Endothelial cell of umbilical vein (primary cell): ENCODE measurements at regions not wholly inside any gene's neighbourhood (a gene's known extent, or its start where the extent isn't known, plus 50 kb on each side); places are given as distances from the start of the nearest gene placed in this dataset.

ENCODE experiments used
- BruUV-seq: library from RNA; stranded (reverse); fragments of 400-500 nt; replicated peaks from 2 replicates; lab custom pipeline; 2021; lab: Mats Ljungman, UMichigan
- CTCF ChIA-PET: fragments of 300-600, 350-600 bp; sonication (Branson Sonifier 250); formaldehyde crosslinking; loops from one replicate; lab custom pipeline; 2021; ENCODE audit warnings: antibody characterized with exemption, inconsistent platforms; lab: Charles Lee
- POLR2A ChIA-PET: fragments of 300-600, 350-600 bp; sonication (Branson Sonifier 250); formaldehyde crosslinking; loops from one replicate; lab custom pipeline; 2021; ENCODE audit warnings: antibody characterized with exemption, inconsistent platforms; lab: Charles Lee
- DNase-seq: peaks from one replicate; pipeline ENCODE4 v3.0.0-alpha.2; 2011; ENCODE audit warnings: low read depth, low spot score
- FAIRE-seq: peaks from 2 replicates; lab custom pipeline; 2011; peaks lifted over from hg19 to GRCh38; lab: Jason Lieb, UNC
- H2AFZ ChIP-seq: 2 replicates; pipeline ENCODE4 v1.6.0; 2012; ENCODE audit warnings: low read depth, low read length, control low read depth, inconsistent platforms
- H3K27ac ChIP-seq: 2 replicates; pipeline ENCODE4 v1.5.1; 2011; ENCODE audit warnings: low read depth, mild to moderate bottlenecking, control low read depth, low read length, moderate library complexity; ENCODE audit not compliant: insufficient read depth
- H3K27me3 ChIP-seq, 2 experiments: 2 replicates each; pipeline versions ENCODE4 v1.6.0 to v1.6.1; 2011; ENCODE audit warnings: low read length in 2 of 2, mixed read lengths in 1 of 2; ENCODE audit not compliant: control insufficient read depth in 2 of 2, insufficient read depth in 2 of 2
- H3K36me3 ChIP-seq, 2 experiments: 2 replicates in 1 of 2; 3 replicates in 1 of 2; pipeline ENCODE4 v1.5.1; 2011; ENCODE audit warnings: low read length in 2 of 2, mild to moderate bottlenecking in 1 of 2, moderate library complexity in 1 of 2; ENCODE audit not compliant: control insufficient read depth in 2 of 2, insufficient read depth in 2 of 2; ENCODE audit errors: extremely low read depth in 1 of 2
- H3K4me1 ChIP-seq: 3 replicates; pipeline ENCODE4 v1.5.1; 2011; ENCODE audit warnings: mild to moderate bottlenecking, low read length; ENCODE audit not compliant: control insufficient read depth, insufficient read depth; ENCODE audit errors: extremely low read depth
- H3K4me2 ChIP-seq: 2 replicates; pipeline ENCODE4 v1.6.1; 2011; ENCODE audit warnings: low read length, control low read depth, mixed read lengths; ENCODE audit not compliant: insufficient read depth
- H3K4me3 ChIP-seq, 3 experiments: fragments of 200-600 bp in 1 of 3; sonication (generic), shearing (Covaris generic) in 1 of 3; replicated peaks in 1 of 3; 2 replicates each; pipeline ENCODE4 v1.5.1; 2011 to 2016; ENCODE audit warnings: control low read depth in 3 of 3, low read length in 3 of 3, mild to moderate bottlenecking in 2 of 3, inconsistent platforms in 1 of 3, low read depth in 1 of 3, moderate library complexity in 1 of 3; ENCODE audit not compliant: insufficient read depth in 1 of 3
- H3K79me2 ChIP-seq: 2 replicates; pipeline ENCODE4 v1.6.0; 2012; ENCODE audit warnings: low read length, inconsistent platforms; ENCODE audit not compliant: control insufficient read depth, insufficient read depth
- H3K9ac ChIP-seq: replicated peaks from 2 replicates; pipeline ENCODE3; 2011; ENCODE audit warnings: low read length, control low read depth; ENCODE audit not compliant: insufficient read depth; ENCODE audit errors: extremely low read depth
- H3K9me1 ChIP-seq: replicated peaks from 3 replicates; pipeline ENCODE4 v1.6.0; 2011; ENCODE audit warnings: mild to moderate bottlenecking, low read length; ENCODE audit not compliant: control insufficient read depth, insufficient read depth; ENCODE audit errors: extremely low read depth
- H3K9me3 ChIP-seq: replicated peaks from 2 replicates; pipeline ENCODE4 v1.5.1; 2012; ENCODE audit warnings: low read length, inconsistent platforms; ENCODE audit not compliant: control insufficient read depth, insufficient read depth
- H4K20me1 ChIP-seq: replicated peaks from 2 replicates; pipeline ENCODE3; 2011; ENCODE audit warnings: mild to moderate bottlenecking, low read length; ENCODE audit not compliant: control insufficient read depth, insufficient read depth; ENCODE audit errors: extremely low read depth
- EZH2 ChIP-seq: IDR thresholded peaks from 2 replicates; pipeline ENCODE4 v1.6.1; 2012; ENCODE audit warnings: borderline replicate concordance, low read depth, mild to moderate bottlenecking, moderate library complexity, low read length, inconsistent platforms; ENCODE audit not compliant: severe bottlenecking
- FOS ChIP-seq: IDR thresholded peaks from 2 replicates; pipeline ENCODE4 v1.6.1; 2011; ENCODE audit warnings: mild to moderate bottlenecking, low read length, moderate library complexity, borderline replicate concordance; ENCODE audit not compliant: insufficient read depth
- GATA2 ChIP-seq: IDR thresholded peaks from 2 replicates; pipeline ENCODE4 v1.7.0; 2011; ENCODE audit warnings: low read depth, mild to moderate bottlenecking, moderate library complexity, mixed read lengths, low read length; ENCODE audit not compliant: insufficient read length, insufficient read depth
- JUN ChIP-seq: IDR thresholded peaks from 2 replicates; pipeline ENCODE4 v1.6.1; 2011; ENCODE audit warnings: borderline replicate concordance, low read depth; ENCODE audit not compliant: insufficient read length, insufficient read depth
- MYC ChIP-seq: IDR thresholded peaks from one replicate; pipeline ENCODE4 v1.6.1; 2011; ENCODE audit warnings: mild to moderate bottlenecking, low read depth, low read length
- POLR2A ChIP-seq: IDR thresholded peaks from 2 replicates; pipeline ENCODE4 v1.6.1; 2012; ENCODE audit warnings: low read depth, mild to moderate bottlenecking, control low read depth, low read length
- POLR2AphosphoS5 ChIP-seq: IDR thresholded peaks from 2 replicates; pipeline ENCODE4 v1.6.1; 2012; ENCODE audit warnings: low read depth, mild to moderate bottlenecking, control low read depth, low read length, moderate library complexity; ENCODE audit not compliant: insufficient read depth
- dilution Hi-C: fragments of 300-500 bp; cut with MboI; formaldehyde crosslinking; loops from one replicate; pipeline ENCODE4 v1.15.0; 2019; ENCODE audit warnings: low sequenced_read_pairs; ENCODE audit not compliant: extremely low pct_ligation_motif_present
- intact Hi-C: fragments of 100-400 bp; cut with micrococcal nuclease; formaldehyde crosslinking; loops from one replicate; pipeline ENCODE4 v1.10.0; 2022
- TF ChIP-seq, protein P1 (sequence below), 2 donors: IDR thresholded peaks; 1 replicate in 1 of 2; 2 replicates in 1 of 2; pipeline ENCODE4 v1.5.1; 2011; ENCODE audit warnings: low read length in 2 of 2, mild to moderate bottlenecking in 2 of 2, moderate library complexity in 2 of 2, control low read depth in 1 of 2, inconsistent platforms in 1 of 2, low read depth in 1 of 2; ENCODE audit not compliant: insufficient read depth in 1 of 2; ENCODE audit errors: extremely low read depth in 1 of 2
- TF ChIP-seq, protein P2 (sequence below): IDR thresholded peaks from 2 replicates; pipeline ENCODE4 v1.6.1; 2011; ENCODE audit not compliant: insufficient read depth, insufficient read length

DNA sequence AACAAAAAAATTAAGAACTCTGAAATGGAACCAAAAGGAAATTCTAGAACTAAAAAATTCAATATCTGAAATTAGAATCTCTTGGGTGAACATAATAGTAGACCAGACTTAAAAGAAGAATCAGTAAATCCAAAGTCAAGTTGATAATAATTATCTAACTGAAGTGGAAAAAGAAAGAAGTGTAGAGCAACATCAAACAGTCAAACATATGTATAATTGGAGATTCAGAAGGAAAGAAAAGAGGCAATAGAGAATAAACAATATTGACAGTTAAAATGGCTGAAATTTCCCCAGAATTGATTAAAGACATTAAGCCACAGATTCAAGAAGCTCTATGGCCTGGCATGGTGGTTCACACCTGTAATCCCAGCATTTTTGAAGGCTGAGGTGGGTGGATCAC, 383.6 kb downstream of the PREX1 start:
- DNase-seq (no peak), FAIRE-seq (no peak)
- Histone ChIP-seq H3K27ac (no peak overlapping the region), H3K9me3 (no peaks in the 10 kb centered on the region), H3K27me3 (no peaks in the 10 kb centered on the region), H4K20me1 (no peaks in the 10 kb centered on the region), H3K4me1 (no peaks in the 10 kb centered on the region), H2AFZ (no peak overlapping the region), H3K79me2 (no peaks in the 10 kb centered on the region), H3K9me1 (no peaks in the 10 kb centered on the region), H3K9ac (no peak overlapping the region), H3K4me3 (no peak overlapping the region), H3K36me3 (no peaks in the 10 kb centered on the region), H3K4me2 (no peak overlapping the region)
- dilution Hi-C loops (no loop called here), intact Hi-C loops (no loop called here)
- ChIA-PET CTCF (no interaction called here), POLR2A (no interaction called here)
- TF ChIP-seq, protein P1, sequence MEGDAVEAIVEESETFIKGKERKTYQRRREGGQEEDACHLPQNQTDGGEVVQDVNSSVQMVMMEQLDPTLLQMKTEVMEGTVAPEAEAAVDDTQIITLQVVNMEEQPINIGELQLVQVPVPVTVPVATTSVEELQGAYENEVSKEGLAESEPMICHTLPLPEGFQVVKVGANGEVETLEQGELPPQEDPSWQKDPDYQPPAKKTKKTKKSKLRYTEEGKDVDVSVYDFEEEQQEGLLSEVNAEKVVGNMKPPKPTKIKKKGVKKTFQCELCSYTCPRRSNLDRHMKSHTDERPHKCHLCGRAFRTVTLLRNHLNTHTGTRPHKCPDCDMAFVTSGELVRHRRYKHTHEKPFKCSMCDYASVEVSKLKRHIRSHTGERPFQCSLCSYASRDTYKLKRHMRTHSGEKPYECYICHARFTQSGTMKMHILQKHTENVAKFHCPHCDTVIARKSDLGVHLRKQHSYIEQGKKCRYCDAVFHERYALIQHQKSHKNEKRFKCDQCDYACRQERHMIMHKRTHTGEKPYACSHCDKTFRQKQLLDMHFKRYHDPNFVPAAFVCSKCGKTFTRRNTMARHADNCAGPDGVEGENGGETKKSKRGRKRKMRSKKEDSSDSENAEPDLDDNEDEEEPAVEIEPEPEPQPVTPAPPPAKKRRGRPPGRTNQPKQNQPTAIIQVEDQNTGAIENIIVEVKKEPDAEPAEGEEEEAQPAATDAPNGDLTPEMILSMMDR (IDR thresholded peaks at IDR 0.05; ENCODE audit: extremely low read depth in 1 of 2, insufficient read depth in 1 of 2, low read depth in 1 of 2, low read length in 2 of 2) = no peak
- TF ChIP-seq FOS (no peak), EZH2 (no peak), MYC (no peak), JUN (no peak), GATA2 (no peak), POLR2A (no peak), POLR2AphosphoS5 (no peak)
- TF ChIP-seq, protein P2, sequence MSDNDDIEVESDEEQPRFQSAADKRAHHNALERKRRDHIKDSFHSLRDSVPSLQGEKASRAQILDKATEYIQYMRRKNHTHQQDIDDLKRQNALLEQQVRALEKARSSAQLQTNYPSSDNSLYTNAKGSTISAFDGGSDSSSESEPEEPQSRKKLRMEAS = no peak
- no TSS peak for BruUV-seq
